IMR-90 (cell line): ENCODE measurements at regions not wholly inside any gene's neighbourhood (a gene's known extent, or its start where the extent isn't known, plus 50 kb on each side); places are given as distances from the start of the nearest gene placed in this dataset.

Experiments used
- ATAC-seq: fragments of 200-7000 bp; cut with Tn5 transposase; 2 replicates; pipeline ENCODE4 v1.9.1; 2020; ENCODE audit warnings: low read depth, mild to moderate bottlenecking, moderate library complexity
- BruUV-seq: library from RNA; stranded (reverse); fragments of 400-500 nt; replicated peaks from 2 replicates; lab custom pipeline; 2021; lab: Mats Ljungman, UMichigan
- CTCF ChIA-PET: fragments of 300-600 bp; formaldehyde crosslinking; extraction: SDS; loops from one replicate; lab custom pipeline; 2021; ENCODE audit warnings: antibody characterized with exemption; lab: Yijun Ruan, JAX
- POLR2A ChIA-PET: fragments of 300-600 bp; sonication (Branson Sonifier 250); formaldehyde crosslinking; loops from one replicate; lab custom pipeline; 2022; ENCODE audit warnings: antibody characterized with exemption; ENCODE audit not compliant: unreplicated experiment; lab: Charles Lee
- DNase-seq: peaks from one replicate; pipeline ENCODE4 v3.0.0; 2013
- H2AFZ ChIP-seq: replicated peaks from 2 replicates; pipeline ENCODE3; 2013; ENCODE audit warnings: low read length, mild to moderate bottlenecking; ENCODE audit not compliant: poor library complexity
- H2AK5ac ChIP-seq: 2 replicates; pipeline ENCODE4 v1.6.1; 2013; ENCODE audit warnings: low read depth, low read length, inconsistent platforms
- H2AK9ac ChIP-seq: replicated peaks from 2 replicates; pipeline ENCODE3; 2013; ENCODE audit warnings: mild to moderate bottlenecking, low read depth, low read length, moderate library complexity; ENCODE audit not compliant: poor library complexity
- H2BK120ac ChIP-seq: 2 replicates; pipeline ENCODE4 v1.6.1; 2013; ENCODE audit warnings: low read depth, low read length, inconsistent platforms
- H2BK15ac ChIP-seq: 3 replicates; pipeline ENCODE4 v1.6.1; 2013; ENCODE audit warnings: low read depth, low read length, inconsistent platforms
- H2BK20ac ChIP-seq: 2 replicates; pipeline ENCODE4 v1.6.1; 2013; ENCODE audit warnings: low read depth, mild to moderate bottlenecking, inconsistent platforms, low read length, moderate library complexity
- H2BK5ac ChIP-seq: 2 replicates; pipeline ENCODE4 v1.6.1; 2013; ENCODE audit warnings: mild to moderate bottlenecking, low read depth, low read length, inconsistent platforms; ENCODE audit not compliant: poor library complexity, severe bottlenecking
- H3K14ac ChIP-seq: replicated peaks from 2 replicates; pipeline ENCODE4 v1.6.1; 2013; ENCODE audit warnings: low read depth, low read length, inconsistent platforms
- H3K18ac ChIP-seq: 2 replicates; pipeline ENCODE4 v1.6.1; 2013; ENCODE audit warnings: low read depth, low read length, control low read depth
- H3K23ac ChIP-seq: 2 replicates; pipeline ENCODE4 v1.6.1; 2013; ENCODE audit warnings: low read depth, low read length, inconsistent platforms
- H3K27ac ChIP-seq: 2 replicates; pipeline ENCODE4 v1.5.1; 2013; ENCODE audit warnings: mild to moderate bottlenecking, control low read depth, low read length; ENCODE audit not compliant: insufficient read depth
- H3K27me3 ChIP-seq: 2 replicates; pipeline ENCODE4 v1.6.1; 2013; ENCODE audit warnings: low read length; ENCODE audit not compliant: control insufficient read depth, insufficient read depth
- H3K36me3 ChIP-seq: 2 replicates; pipeline ENCODE4 v1.6.1; 2013; ENCODE audit warnings: low read length, mixed read lengths; ENCODE audit not compliant: control insufficient read depth, insufficient read depth
- H3K4ac ChIP-seq: 2 replicates; pipeline ENCODE4 v1.6.1; 2013; ENCODE audit warnings: low read depth, low read length, inconsistent platforms
- H3K4me1 ChIP-seq: 2 replicates; pipeline ENCODE4 v1.6.1; 2013; ENCODE audit warnings: low read length, mixed read lengths; ENCODE audit not compliant: control insufficient read depth, insufficient read depth
- H3K4me2 ChIP-seq: 2 replicates; pipeline ENCODE4 v1.6.1; 2013; ENCODE audit warnings: low read depth, mild to moderate bottlenecking, control low read depth, low read length, moderate library complexity
- H3K4me3 ChIP-seq: 2 replicates; pipeline ENCODE4 v1.5.1; 2013; ENCODE audit warnings: low read depth, mild to moderate bottlenecking, control low read depth, low read length, moderate library complexity; ENCODE audit not compliant: insufficient read depth
- H3K56ac ChIP-seq: 2 replicates; pipeline ENCODE4 v1.6.1; 2013; ENCODE audit warnings: low read length, inconsistent platforms; ENCODE audit not compliant: insufficient read depth; ENCODE audit errors: extremely low read depth
- H3K79me1 ChIP-seq, 2 experiments: 2 replicates each; pipeline ENCODE4 v1.6.1; 2013; ENCODE audit warnings: low read length in 2 of 2, inconsistent platforms in 1 of 2, low read depth in 1 of 2
- H3K9ac ChIP-seq: 2 replicates; pipeline ENCODE4 v1.6.1; 2013; ENCODE audit warnings: low read depth, low read length, control low read depth
- H3K9me1 ChIP-seq: 2 replicates; pipeline ENCODE4 v1.6.1; 2013; ENCODE audit warnings: low read length, inconsistent platforms; ENCODE audit not compliant: insufficient read depth
- H3K9me3 ChIP-seq: 2 replicates; pipeline ENCODE4 v1.6.1; 2013; ENCODE audit warnings: low read length; ENCODE audit not compliant: control insufficient read depth, insufficient read depth
- H4K20me1 ChIP-seq: 2 replicates; pipeline ENCODE4 v1.6.1; 2013; ENCODE audit warnings: low read length, inconsistent platforms; ENCODE audit not compliant: insufficient read depth
- H4K5ac ChIP-seq: 2 replicates; pipeline ENCODE4 v1.6.1; 2013; ENCODE audit warnings: mild to moderate bottlenecking, low read depth, low read length, control low read depth
- H4K8ac ChIP-seq, 2 experiments: 2 replicates each; pipeline ENCODE4 v1.6.1; 2013; ENCODE audit warnings: low read depth in 2 of 2, low read length in 2 of 2, control low read depth in 1 of 2, inconsistent platforms in 1 of 2
- H4K91ac ChIP-seq: 2 replicates; pipeline ENCODE4 v1.6.1; 2013; ENCODE audit warnings: low read depth, low read length, inconsistent platforms; ENCODE audit not compliant: insufficient read depth
- BHLHE40 ChIP-seq: fragments of 150-350 bp; IDR thresholded peaks from 2 replicates; pipeline ENCODE4 v1.6.1; 2016; ENCODE audit warnings: mild to moderate bottlenecking, low read depth, low read length
- CHD1 ChIP-seq: IDR thresholded peaks from 2 replicates; pipeline ENCODE4 v1.6.1; 2012; ENCODE audit warnings: low read depth, low read length, improper control_type of control experiment
- FOS ChIP-seq: fragments of 150-350 bp; IDR thresholded peaks from 2 replicates; pipeline ENCODE4 v1.6.1; 2016; ENCODE audit warnings: low read depth, low read length
- MAFK ChIP-seq: IDR thresholded peaks from 2 replicates; pipeline ENCODE4 v1.6.1; 2012; ENCODE audit warnings: low read depth, low read length, improper control_type of control experiment
- MAZ ChIP-seq: IDR thresholded peaks from 2 replicates; pipeline ENCODE4 v1.6.1; 2012; ENCODE audit warnings: low read depth, mild to moderate bottlenecking, low read length, improper control_type of control experiment, moderate library complexity, borderline replicate concordance
- POLR2A ChIP-seq: IDR thresholded peaks from 2 replicates; pipeline ENCODE4 v1.6.1; 2012; ENCODE audit warnings: mild to moderate bottlenecking, low read depth, low read length
- RCOR1 ChIP-seq: IDR thresholded peaks from 2 replicates; pipeline ENCODE4 v1.6.1; 2012; ENCODE audit warnings: mild to moderate bottlenecking, low read length, improper control_type of control experiment; ENCODE audit not compliant: insufficient replicate concordance
- USF2 ChIP-seq: fragments of 150-350 bp; IDR thresholded peaks from 2 replicates; pipeline ENCODE4 v1.6.1; 2017; ENCODE audit warnings: mild to moderate bottlenecking, antibody characterized with exemption, low read length, low read depth
- WGBS, 2 experiments: methylation state at CpG; one replicate each; pipeline versions ENCODE4 v1.1.5 to v1.1.7; 2013; ENCODE audit warnings: missing lambda C conversion rate in 2 of 2; ENCODE audit not compliant: insufficient read length in 1 of 2; ENCODE audit errors: extremely low coverage in 2 of 2; 5-methylcytosine and 5-hydroxymethylcytosine counted together
- dilution Hi-C: fragments of 300-500 bp; cut with HindIII; formaldehyde crosslinking; loops from one replicate; pipeline ENCODE4 v1.14.3; 2018; ENCODE audit warnings: low sequenced_read_pairs; ENCODE audit not compliant: unreplicated experiment
- in situ Hi-C: fragments of 300-500 bp; cut with MboI; formaldehyde crosslinking; loops from 3 replicates; pipeline ENCODE4 v1.14.3; 2019; ENCODE audit warnings: low sequenced_read_pairs, inconsistent platforms, mixed read lengths
- intact Hi-C: fragments of 100-400 bp; cut with micrococcal nuclease; formaldehyde crosslinking; loops from 2 replicates; pipeline ENCODE4 v1.10.0; 2022
- TF ChIP-seq, protein P1 (sequence below): fragments of 150-350 bp; IDR thresholded peaks from 2 replicates; pipeline ENCODE4 v1.6.1; 2016; ENCODE audit warnings: low read depth, mild to moderate bottlenecking, low read length, moderate library complexity, borderline replicate concordance
- TF ChIP-seq, protein P2 (sequence below): conservative IDR thresholded peaks from 2 replicates; pipeline ENCODE4 v1.5.1; 2012; ENCODE audit warnings: mild to moderate bottlenecking, low read depth, low read length, improper control_type of control experiment

- TF ChIP-seq FOS (no peak), MAZ (no peak), RCOR1 (no peak), BHLHE40 (no peak), CHD1 (no peak), POLR2A (no peak), MAFK (no peak), USF2 (no peak)
- TF ChIP-seq, protein P1, sequence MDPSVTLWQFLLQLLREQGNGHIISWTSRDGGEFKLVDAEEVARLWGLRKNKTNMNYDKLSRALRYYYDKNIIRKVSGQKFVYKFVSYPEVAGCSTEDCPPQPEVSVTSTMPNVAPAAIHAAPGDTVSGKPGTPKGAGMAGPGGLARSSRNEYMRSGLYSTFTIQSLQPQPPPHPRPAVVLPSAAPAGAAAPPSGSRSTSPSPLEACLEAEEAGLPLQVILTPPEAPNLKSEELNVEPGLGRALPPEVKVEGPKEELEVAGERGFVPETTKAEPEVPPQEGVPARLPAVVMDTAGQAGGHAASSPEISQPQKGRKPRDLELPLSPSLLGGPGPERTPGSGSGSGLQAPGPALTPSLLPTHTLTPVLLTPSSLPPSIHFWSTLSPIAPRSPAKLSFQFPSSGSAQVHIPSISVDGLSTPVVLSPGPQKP, result no peak
- TF ChIP-seq, protein P2, sequence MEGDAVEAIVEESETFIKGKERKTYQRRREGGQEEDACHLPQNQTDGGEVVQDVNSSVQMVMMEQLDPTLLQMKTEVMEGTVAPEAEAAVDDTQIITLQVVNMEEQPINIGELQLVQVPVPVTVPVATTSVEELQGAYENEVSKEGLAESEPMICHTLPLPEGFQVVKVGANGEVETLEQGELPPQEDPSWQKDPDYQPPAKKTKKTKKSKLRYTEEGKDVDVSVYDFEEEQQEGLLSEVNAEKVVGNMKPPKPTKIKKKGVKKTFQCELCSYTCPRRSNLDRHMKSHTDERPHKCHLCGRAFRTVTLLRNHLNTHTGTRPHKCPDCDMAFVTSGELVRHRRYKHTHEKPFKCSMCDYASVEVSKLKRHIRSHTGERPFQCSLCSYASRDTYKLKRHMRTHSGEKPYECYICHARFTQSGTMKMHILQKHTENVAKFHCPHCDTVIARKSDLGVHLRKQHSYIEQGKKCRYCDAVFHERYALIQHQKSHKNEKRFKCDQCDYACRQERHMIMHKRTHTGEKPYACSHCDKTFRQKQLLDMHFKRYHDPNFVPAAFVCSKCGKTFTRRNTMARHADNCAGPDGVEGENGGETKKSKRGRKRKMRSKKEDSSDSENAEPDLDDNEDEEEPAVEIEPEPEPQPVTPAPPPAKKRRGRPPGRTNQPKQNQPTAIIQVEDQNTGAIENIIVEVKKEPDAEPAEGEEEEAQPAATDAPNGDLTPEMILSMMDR, result no peak
- Histone ChIP-seq H4K91ac (no peak overlapping the region), H3K56ac (no peak overlapping the region), H4K20me1 (no peaks in the 10 kb centered on the region), H4K5ac (no peak overlapping the region), H2BK15ac (no peak overlapping the region), H3K4me2 (no peak overlapping the region), H3K9me3 (peaks cover 11% of the 10 kb centered on the region; the same call in 1 of the 2 replicates), H3K4me1 (no peaks in the 10 kb centered on the region), H3K27ac (no peak overlapping the region), H3K4ac (no peak overlapping the region), H4K8ac (no peak overlapping the region), H3K36me3 (no peaks in the 10 kb centered on the region), H2AFZ (no peak overlapping the region), H3K4me3 (no peak overlapping the region), H3K23ac (no peak overlapping the region), H2AK9ac (no peak overlapping the region), H2BK5ac (no peak overlapping the region), H3K27me3 (no peaks in the 10 kb centered on the region), H3K14ac (no peak overlapping the region), H3K9ac (no peak overlapping the region), H3K18ac (no peak overlapping the region), H2AK5ac (no peak overlapping the region), H2BK120ac (no peak overlapping the region), H3K9me1 (no peaks in the 10 kb centered on the region), H3K79me1 (no peaks in the 10 kb centered on the region), H2BK20ac (no peak overlapping the region)
- WGBS, 2 experiments, result no CpG with 5 or more reads among the region's 7 CpGs
- dilution Hi-C loops (no loop called here), intact Hi-C loops (no loop called here), in situ Hi-C loops (no loop called here)
- no peak for ATAC-seq
- no TSS peak for BruUV-seq
- ChIA-PET CTCF (no interaction called here), POLR2A (no interaction called here)
- no peak for DNase-seq
Measured at GRCh38 chr10:21031232-21031795, 134.2 kb upstream of the NEBL start.
